ENCODE measurements at regions not wholly inside any gene's neighbourhood (a gene's known extent, or its start where the extent isn't known, plus 50 kb on each side); places are given as distances from the start of the nearest gene placed in this dataset.

DNA sequence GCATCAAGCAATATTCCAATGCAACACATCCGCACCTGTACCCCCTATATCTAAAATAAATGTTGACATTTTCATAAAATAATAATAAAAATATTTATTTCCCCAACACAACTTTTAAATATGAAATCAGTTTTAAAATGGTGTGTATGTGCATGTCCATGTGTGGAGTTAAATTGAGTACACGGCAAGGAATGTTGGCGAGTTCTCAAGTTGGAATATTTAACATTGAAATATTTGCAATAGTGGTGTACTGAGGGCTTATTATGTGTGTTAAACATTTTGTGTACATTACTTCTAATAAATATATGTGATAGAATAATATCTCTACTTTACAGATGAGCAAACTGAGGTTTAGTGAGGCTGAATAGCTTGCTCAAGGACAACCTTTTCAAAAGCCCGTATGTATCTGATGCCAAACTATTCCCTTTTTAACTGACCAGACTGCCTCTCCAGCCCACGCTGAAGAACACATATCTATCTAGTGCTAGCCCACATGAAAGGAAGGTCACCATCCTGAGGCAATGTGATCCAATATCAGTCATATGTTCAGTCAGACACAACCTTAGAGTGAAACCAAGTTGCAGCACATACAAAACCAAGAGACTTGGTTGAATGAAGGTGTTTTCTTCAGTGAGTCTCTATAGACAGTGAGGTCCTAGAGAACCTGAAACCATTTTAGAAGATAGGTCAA lies 192.2 kb upstream of the CDH11 start:
- TF ChIP-seq, protein P1, sequence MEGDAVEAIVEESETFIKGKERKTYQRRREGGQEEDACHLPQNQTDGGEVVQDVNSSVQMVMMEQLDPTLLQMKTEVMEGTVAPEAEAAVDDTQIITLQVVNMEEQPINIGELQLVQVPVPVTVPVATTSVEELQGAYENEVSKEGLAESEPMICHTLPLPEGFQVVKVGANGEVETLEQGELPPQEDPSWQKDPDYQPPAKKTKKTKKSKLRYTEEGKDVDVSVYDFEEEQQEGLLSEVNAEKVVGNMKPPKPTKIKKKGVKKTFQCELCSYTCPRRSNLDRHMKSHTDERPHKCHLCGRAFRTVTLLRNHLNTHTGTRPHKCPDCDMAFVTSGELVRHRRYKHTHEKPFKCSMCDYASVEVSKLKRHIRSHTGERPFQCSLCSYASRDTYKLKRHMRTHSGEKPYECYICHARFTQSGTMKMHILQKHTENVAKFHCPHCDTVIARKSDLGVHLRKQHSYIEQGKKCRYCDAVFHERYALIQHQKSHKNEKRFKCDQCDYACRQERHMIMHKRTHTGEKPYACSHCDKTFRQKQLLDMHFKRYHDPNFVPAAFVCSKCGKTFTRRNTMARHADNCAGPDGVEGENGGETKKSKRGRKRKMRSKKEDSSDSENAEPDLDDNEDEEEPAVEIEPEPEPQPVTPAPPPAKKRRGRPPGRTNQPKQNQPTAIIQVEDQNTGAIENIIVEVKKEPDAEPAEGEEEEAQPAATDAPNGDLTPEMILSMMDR (IDR thresholded peaks at IDR 0.05; ENCODE audit: insufficient read depth, low read depth, low read length) = no peak
- TF ChIP-seq EZH2 (IDR thresholded peaks at IDR 0.05; ENCODE audit: insufficient read depth, low read length) = no peak
